Activated T-cell treated with anti-CD3 and anti-CD28 coated beads for 1 hour (primary cell): ENCODE measurements at regions not wholly inside any gene's neighbourhood (a gene's known extent, or its start where the extent isn't known, plus 50 kb on each side); places are given as distances from the start of the nearest gene placed in this dataset.

Experiments
- DNase-seq: peaks from one replicate; pipeline ENCODE4 v3.0.0-alpha.2; 2020; ENCODE audit warnings: low read depth

- DNase-seq, result no peak
These were observed 336.3 kb downstream of the SLITRK6 start for GRCh38 chr13:85462792-85463425.

GRCh38 chr13:85461621-85462020 lies 337.6 kb downstream of the SLITRK6 start:
- no peak for DNase-seq

DNA sequence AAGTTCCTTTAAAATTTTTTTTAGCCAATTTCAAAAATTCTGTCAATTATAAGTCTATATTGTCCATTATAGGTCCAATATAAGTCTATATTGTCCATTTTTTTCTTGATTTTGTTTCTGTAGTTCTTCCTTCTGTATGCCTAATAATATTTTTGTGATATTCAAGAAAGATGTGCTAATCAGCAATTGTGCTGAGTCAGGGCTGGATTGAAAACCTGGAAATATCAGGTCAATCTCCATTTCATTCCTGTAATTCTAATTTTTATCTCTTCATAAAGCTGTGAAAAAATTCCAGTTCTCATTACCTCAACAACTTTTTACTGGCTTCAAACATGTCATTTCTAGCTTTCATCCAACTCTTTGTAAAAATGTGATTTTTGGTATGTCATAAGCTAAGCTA lies 353.7 kb downstream of the SLITRK6 start:
- DNase-seq, result no peak

- no peak for DNase-seq
These were observed 357.2 kb downstream of the SLITRK6 start for GRCh38 chr13:85441975-85442374.

GRCh38 chr13:85441364-85441763 lies 357.9 kb downstream of the SLITRK6 start:
- no peak for DNase-seq

DNA sequence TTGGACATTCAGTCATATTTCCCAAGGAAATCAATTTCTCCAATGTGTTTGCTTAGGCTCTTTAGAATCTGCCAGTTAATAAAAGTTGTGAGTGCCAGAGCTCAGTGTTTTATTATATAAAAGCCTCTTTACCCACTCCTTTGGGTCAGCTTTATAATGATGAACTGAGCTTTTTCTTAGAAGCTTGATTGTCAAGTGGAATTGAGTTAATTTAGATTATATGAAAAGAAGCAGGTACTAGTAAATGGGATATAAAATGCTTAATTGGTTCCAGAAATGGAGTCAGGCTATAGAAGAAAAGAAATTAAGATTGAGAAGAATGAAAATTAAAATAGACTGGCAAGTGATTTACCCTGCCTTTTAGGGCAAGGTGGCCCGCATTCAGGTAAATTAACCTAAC lies 363.2 kb downstream of the SLITRK6 start:
- no peak for DNase-seq

DNA sequence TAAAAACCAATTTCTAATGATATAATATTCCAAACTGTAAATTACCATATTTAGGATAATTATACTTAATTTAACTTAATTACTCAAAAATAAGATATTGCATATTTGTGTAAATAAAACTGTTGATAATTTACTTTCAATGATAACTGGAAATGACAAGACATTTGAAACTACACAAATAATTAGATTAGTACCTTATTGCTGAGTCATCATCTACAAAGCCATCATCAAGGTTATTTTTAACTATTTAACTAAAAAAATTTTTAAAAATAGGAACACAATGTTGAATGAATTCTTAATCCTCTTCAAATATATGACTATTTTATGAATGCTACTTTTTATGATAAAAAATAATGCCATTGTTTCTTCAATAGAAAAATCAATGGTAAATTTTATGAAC lies 364.3 kb downstream of the SLITRK6 start:
- DNase-seq, result no peak

DNA sequence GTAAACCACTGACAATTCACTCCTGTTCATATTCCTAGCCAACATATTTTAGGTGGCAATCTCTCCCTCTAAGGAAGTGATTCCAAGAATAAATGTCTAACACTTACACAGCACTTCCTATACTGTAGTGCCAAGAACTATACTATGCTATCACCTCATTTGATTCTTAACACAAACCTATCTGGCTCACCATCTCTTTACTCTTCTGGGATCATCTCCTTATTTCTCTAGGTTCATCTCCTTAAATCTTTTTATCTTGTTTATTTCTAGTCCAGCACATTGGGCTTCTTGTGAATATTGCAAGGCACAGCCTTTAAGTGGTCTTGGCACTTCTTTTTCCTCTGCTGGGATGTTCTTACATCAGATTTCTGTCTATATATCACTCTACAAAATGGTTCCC lies 366.3 kb downstream of the SLITRK6 start:
- DNase-seq, result no peak

- no peak for DNase-seq
These were observed 367.5 kb downstream of the SLITRK6 start for GRCh38 chr13:85431720-85432119.

- DNase-seq, result no peak
These were observed 368.9 kb downstream of the SLITRK6 start for GRCh38 chr13:85430216-85430794.

DNA sequence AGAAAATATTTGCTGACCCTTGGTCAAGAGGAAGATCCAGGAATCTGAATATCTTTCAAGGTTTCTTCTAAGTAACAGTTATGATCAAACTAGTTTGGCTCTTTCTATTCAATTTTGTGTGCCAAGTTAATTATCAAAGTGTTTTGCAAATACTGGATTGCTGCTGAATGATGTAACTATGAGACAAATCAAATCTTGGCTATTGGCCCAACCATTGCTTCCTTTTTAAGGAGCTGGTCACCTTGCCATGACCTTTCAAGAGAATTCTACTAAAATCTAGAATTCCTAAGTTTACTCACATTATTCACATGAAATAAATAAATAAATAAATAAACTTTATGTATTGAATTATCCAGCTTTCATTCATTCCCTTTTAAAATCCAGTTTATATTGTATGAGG lies 371.8 kb downstream of the SLITRK6 start:
- DNase-seq, result no peak

- no peak for DNase-seq
These were observed 379.1 kb downstream of the SLITRK6 start for GRCh38 chr13:85420136-85420535.

GRCh38 chr13:85419611-85420010 lies 379.6 kb downstream of the SLITRK6 start:
- DNase-seq, result no peak

GRCh38 chr13:85417807-85418206 lies 381.4 kb downstream of the SLITRK6 start:
- DNase-seq, result no peak

- DNase-seq, result no peak
These were observed 385.6 kb downstream of the SLITRK6 start for GRCh38 chr13:85413664-85414063.

- no peak for DNase-seq
These were observed 386.8 kb downstream of the SLITRK6 start for GRCh38 chr13:85412448-85412847.

- no peak for DNase-seq
These were observed 387.6 kb downstream of the SLITRK6 start for GRCh38 chr13:85411591-85411990.

DNA sequence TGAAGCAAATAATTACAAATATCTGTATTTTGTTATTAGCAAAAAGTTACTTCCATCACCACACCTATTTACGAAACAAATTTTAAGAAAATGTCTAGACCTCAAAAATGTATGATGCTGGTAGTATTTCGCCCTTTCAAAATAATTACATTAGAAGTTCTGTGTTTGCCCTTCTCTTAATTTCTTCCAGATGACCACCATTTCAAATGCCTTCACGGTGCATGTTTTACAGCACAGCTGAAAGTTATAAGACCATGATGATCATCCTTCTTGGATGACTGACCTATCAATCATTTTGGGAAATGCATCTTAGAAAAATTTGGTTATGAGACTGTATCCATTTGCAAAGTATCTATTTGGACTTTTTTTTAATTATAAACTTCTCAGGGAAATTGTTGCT lies 390.8 kb downstream of the SLITRK6 start:
- DNase-seq, result no peak

- DNase-seq, result no peak
These were observed 392.8 kb downstream of the SLITRK6 start for GRCh38 chr13:85406269-85406975.

DNA sequence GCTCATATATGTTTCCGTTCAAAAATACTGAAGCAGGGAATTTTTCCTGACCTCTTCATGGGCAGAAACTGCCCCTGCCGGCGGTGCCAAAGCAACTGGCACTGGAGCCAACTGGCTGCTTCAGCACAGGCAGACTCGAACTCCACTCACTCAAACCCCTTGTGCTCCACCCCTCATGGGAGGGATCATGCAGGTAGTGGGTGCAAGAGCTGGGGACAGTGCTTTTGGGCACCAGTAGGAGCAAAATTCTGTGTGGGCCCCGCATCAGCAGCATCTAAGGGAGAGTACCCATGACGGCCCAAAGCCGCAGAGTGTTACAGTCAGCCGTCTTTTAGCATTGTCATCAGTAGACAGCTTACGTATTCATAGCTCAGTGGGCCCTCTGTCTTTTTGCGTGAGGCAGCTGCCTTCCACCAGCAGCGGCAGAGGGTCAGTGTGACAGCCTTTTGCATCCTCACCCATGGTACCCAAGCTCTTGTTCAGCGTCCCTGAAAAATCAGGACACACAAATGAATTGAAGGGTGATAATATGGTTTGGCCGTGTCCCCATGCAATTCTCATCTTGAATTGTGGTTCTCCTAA lies 393.8 kb downstream of the SLITRK6 start:
- DNase-seq, result no peak

DNA sequence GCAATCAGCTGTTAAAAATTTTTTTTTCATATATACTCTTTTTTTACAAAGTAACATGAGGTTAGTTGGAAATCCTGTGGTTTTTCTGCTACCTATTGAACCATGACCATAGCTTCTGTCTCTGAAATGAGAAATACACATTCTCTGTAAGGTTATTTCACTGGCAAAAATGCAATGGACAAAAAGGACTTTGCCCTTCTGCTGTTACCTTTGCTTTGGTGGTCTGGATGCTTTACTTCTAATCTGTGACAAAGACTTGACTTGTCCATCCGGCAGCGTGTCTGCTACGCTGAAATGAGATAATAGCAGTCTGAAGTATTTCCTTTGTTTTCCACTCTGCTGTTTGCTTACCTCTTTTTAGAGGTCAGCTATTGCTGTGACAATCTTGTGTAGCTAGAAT lies 412.8 kb downstream of the SLITRK6 start:
- DNase-seq, result no peak

DNA sequence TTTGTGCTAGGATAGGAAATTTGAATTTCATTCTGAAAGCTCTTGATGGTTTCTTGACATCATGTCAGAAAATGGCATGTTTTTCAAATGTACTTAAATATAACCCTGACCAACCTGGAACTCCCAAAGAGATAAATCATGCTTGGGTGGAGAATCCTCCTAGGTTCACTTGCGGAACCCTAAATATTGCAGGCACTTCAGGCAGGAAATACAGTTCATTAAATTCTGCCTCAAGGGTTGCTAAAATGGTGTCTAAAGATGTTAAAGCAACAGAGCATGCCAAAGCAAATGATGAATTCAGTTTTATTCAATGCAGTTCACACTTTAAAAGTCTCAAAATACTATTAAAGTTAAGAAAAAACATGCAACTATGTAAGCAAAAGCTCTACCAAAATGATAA lies 415.9 kb downstream of the SLITRK6 start:
- DNase-seq, result no peak

- DNase-seq, result no peak
These were observed 418.1 kb downstream of the SLITRK6 start for GRCh38 chr13:85381082-85381481.
